Keratinocyte (primary cell): ENCODE measurements at regions not wholly inside any gene's neighbourhood (a gene's known extent, or its start where the extent isn't known, plus 50 kb on each side); places are given as distances from the start of the nearest gene placed in this dataset.

Experiments used
- EZH2 ChIP-seq: IDR thresholded peaks from one replicate; pipeline ENCODE4 v1.6.1; 2012; ENCODE audit warnings: inconsistent platforms, mild to moderate bottlenecking, low read length, moderate library complexity
- TF ChIP-seq, protein P1 (sequence below), 3 experiments: IDR thresholded peaks in 1 of 3; conservative IDR thresholded peaks in 1 of 3; optimal IDR thresholded peaks in 1 of 3; 2 replicates in 2 of 3; 3 replicates in 1 of 3; pipeline versions ENCODE3 to v1.5.1; 2011; ENCODE audit warnings: low read length in 3 of 3, mild to moderate bottlenecking in 3 of 3, moderate library complexity in 2 of 3, control low read depth in 1 of 3, inconsistent platforms in 1 of 3; ENCODE audit not compliant: insufficient read depth in 2 of 3; ENCODE audit errors: extremely low read depth in 1 of 3

DNA sequence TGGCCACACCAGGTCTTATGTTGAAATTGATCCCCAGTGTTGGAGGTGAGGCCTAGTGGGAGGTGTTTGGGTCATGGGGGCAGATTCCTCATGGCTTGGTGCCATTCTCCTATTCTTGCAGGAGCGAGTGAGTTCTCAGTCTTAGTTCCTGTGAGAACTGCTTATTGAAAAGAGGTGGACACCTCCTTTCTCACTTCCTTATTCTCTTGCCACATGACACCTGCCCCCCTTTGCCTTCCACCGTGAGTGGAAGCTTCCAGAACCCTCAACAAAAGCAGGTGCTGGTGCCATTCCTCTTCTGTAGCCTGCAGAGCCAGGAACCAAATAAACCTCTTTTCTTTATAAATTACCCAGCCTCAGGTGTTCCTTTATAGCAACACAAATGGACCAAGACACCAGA, 318.1 kb upstream of the MCTP2 start:
- TF ChIP-seq, protein P1, sequence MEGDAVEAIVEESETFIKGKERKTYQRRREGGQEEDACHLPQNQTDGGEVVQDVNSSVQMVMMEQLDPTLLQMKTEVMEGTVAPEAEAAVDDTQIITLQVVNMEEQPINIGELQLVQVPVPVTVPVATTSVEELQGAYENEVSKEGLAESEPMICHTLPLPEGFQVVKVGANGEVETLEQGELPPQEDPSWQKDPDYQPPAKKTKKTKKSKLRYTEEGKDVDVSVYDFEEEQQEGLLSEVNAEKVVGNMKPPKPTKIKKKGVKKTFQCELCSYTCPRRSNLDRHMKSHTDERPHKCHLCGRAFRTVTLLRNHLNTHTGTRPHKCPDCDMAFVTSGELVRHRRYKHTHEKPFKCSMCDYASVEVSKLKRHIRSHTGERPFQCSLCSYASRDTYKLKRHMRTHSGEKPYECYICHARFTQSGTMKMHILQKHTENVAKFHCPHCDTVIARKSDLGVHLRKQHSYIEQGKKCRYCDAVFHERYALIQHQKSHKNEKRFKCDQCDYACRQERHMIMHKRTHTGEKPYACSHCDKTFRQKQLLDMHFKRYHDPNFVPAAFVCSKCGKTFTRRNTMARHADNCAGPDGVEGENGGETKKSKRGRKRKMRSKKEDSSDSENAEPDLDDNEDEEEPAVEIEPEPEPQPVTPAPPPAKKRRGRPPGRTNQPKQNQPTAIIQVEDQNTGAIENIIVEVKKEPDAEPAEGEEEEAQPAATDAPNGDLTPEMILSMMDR (optimal IDR thresholded peaks at IDR 0.05 in 1 of 3, IDR thresholded peaks at IDR 0.05 in 1 of 3, conservative IDR thresholded peaks at IDR 0.05 in 1 of 3; ENCODE audit: extremely low read depth in 1 of 3, insufficient read depth in 2 of 3, low read length in 3 of 3), result no peak
- no peak for TF ChIP-seq EZH2
